ENCODE measurements at regions not wholly inside any gene's neighbourhood (a gene's known extent, or its start where the extent isn't known, plus 50 kb on each side); places are given as distances from the start of the nearest gene placed in this dataset.

GRCh38 chr1:166457700-166458099, 290.9 kb upstream of the FAM78B start:
- Histone ChIP-seq H3K4me3 (ENCODE audit: extremely low read depth, insufficient read depth, low read length, poor library complexity, severe bottlenecking) (no peak overlapping the region), H3K9me3 (ENCODE audit: control insufficient read depth, low read length) (no peaks in the 10 kb centered on the region), H3K27ac (ENCODE audit: low read depth, low read length, severe bottlenecking) (no peak overlapping the region), H3K4me1 (ENCODE audit: control insufficient read depth, insufficient read depth, low read length, poor library complexity, severe bottlenecking) (no peaks in the 10 kb centered on the region), H3K36me3 (ENCODE audit: control insufficient read depth, insufficient read depth, low read length) (no peaks in the 10 kb centered on the region)
- 50 to 88% methylated on average over 1 of the region's 2 CpGs for WGBS, 2 experiments (ENCODE audit: insufficient coverage in 2 of 2)

DNA sequence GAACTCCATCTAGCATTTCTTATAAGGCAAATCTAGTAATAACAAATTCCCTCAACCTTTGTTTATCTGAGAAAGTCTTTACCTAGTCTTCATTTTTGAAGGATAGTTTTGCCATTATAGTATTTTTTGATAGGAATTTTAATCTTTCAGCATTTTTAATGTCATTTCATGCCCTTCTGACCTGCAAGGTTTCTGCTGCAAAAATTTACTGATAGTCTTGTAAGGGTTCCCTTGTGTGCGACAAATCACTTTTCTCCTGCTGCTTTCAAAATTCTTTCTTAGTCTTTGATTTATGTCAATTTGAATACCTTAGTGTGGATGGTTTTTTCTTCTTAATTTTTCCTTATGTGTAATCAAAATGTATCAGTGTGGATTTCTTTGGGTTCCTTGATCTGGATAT, 297.5 kb upstream of the FAM78B start:
- H3K36me3 ChIP-seq (ENCODE audit: control insufficient read depth, insufficient read depth, low read length) = no peaks in the 10 kb centered on the region
- no CpG with 5 or more reads among the region's 1 CpG for WGBS, 2 experiments (ENCODE audit: insufficient coverage in 2 of 2)
- no peak overlapping the region for H3K27ac ChIP-seq (ENCODE audit: low read depth, low read length, severe bottlenecking)
- H3K4me1 ChIP-seq (ENCODE audit: control insufficient read depth, insufficient read depth, low read length, poor library complexity, severe bottlenecking) = no peaks in the 10 kb centered on the region
- H3K9me3 ChIP-seq (ENCODE audit: control insufficient read depth, low read length) = no peaks in the 10 kb centered on the region
- H3K4me3 ChIP-seq (ENCODE audit: extremely low read depth, insufficient read depth, low read length, poor library complexity, severe bottlenecking) = no peak overlapping the region

GRCh38 chr1:166470014-166470413, 303.2 kb upstream of the FAM78B start:
- WGBS, 2 experiments (ENCODE audit: insufficient coverage in 2 of 2) = 100% methylated on average over 1 of the region's 2 CpGs; no CpG with 5 or more reads in 1 of the 2 experiments
- Histone ChIP-seq H3K4me1 (ENCODE audit: control insufficient read depth, insufficient read depth, low read length, poor library complexity, severe bottlenecking) (no peaks in the 10 kb centered on the region), H3K36me3 (ENCODE audit: control insufficient read depth, insufficient read depth, low read length) (no peaks in the 10 kb centered on the region), H3K27ac (ENCODE audit: low read depth, low read length, severe bottlenecking) (no peak overlapping the region), H3K9me3 (ENCODE audit: control insufficient read depth, low read length) (no peaks in the 10 kb centered on the region), H3K4me3 (ENCODE audit: extremely low read depth, insufficient read depth, low read length, poor library complexity, severe bottlenecking) (no peak overlapping the region)

- Histone ChIP-seq H3K4me1 (ENCODE audit: control insufficient read depth, insufficient read depth, low read length, poor library complexity, severe bottlenecking) (no peaks in the 10 kb centered on the region), H3K9me3 (ENCODE audit: control insufficient read depth, low read length) (no peaks in the 10 kb centered on the region), H3K27ac (ENCODE audit: low read depth, low read length, severe bottlenecking) (no peak overlapping the region), H3K4me3 (ENCODE audit: extremely low read depth, insufficient read depth, low read length, poor library complexity, severe bottlenecking) (no peak overlapping the region), H3K36me3 (ENCODE audit: control insufficient read depth, insufficient read depth, low read length) (no peaks in the 10 kb centered on the region)
- 60 to 67% methylated on average over 1 to 2 of the region's 2 CpGs for WGBS, 2 experiments (ENCODE audit: insufficient coverage in 2 of 2)
These were observed 303.6 kb upstream of the FAM78B start for GRCh38 chr1:166470441-166470840.

- Histone ChIP-seq H3K27ac (ENCODE audit: low read depth, low read length, severe bottlenecking) (no peak overlapping the region), H3K4me1 (ENCODE audit: control insufficient read depth, insufficient read depth, low read length, poor library complexity, severe bottlenecking) (no peaks in the 10 kb centered on the region), H3K4me3 (ENCODE audit: extremely low read depth, insufficient read depth, low read length, poor library complexity, severe bottlenecking) (no peak overlapping the region), H3K9me3 (ENCODE audit: control insufficient read depth, low read length) (no peaks in the 10 kb centered on the region), H3K36me3 (ENCODE audit: control insufficient read depth, insufficient read depth, low read length) (no peaks in the 10 kb centered on the region)
- WGBS, 2 experiments (ENCODE audit: insufficient coverage in 2 of 2) = 91 to 94% methylated on average over 6 to 7 of the region's 9 CpGs
These were observed 304.6 kb upstream of the FAM78B start for GRCh38 chr1:166471359-166471758.

DNA sequence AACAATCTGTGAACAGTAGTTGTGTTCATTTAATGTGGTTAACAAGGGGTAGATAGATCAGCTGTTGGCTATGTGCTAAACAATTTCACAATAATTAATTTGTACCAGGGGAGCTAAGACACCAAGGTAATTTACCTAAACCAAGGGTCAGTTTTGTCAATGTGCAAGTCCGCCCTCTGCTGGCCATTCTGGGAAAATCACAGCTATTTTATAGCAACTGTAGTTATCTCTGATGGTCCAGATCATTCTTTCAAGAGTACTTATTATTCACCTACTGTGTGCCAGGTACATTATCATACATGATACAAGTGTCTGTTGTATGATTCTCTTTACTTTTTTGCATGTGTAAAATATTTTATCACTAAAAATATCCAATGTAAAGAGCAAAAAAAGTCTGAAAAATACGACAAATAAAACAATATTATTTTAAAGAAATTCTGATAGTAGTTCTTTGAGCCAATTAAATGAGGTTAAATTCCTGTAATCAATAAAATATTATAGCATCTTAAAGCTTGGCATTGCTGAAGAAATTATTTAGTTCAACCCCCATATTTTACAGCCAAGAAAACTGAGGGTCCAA, 312.3 kb upstream of the FAM78B start:
- 0% methylated on average over 1 of the region's 2 CpGs for WGBS, 2 experiments (ENCODE audit: insufficient coverage in 2 of 2)
- H3K27ac ChIP-seq (ENCODE audit: low read depth, low read length, severe bottlenecking) = no peak overlapping the region

DNA sequence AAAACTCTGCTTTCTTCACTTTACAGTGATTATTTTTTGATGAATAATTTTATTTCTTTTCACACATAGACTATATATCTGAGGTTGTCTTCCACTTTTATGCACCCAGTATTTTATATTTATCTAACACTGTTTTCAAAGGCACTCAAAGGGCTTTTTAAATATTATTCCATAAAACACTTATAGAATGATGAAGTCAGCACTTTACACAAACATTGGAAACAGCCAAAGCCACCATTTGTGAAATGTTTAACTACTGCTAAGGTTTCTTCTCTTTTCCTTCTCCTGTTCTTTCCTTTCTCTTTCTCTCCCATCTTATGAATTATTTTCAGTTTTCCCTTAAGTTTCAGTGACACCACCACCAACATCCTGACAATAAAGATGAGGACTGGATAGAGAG, 317.7 kb upstream of the FAM78B start:
- no peaks in the 10 kb centered on the region for H3K36me3 ChIP-seq (ENCODE audit: control insufficient read depth, insufficient read depth, low read length)
- no peaks in the 10 kb centered on the region for H3K4me1 ChIP-seq (ENCODE audit: control insufficient read depth, insufficient read depth, low read length, poor library complexity, severe bottlenecking)
- H3K4me3 ChIP-seq (ENCODE audit: extremely low read depth, insufficient read depth, low read length, poor library complexity, severe bottlenecking) = no peak overlapping the region
- H3K27ac ChIP-seq (ENCODE audit: low read depth, low read length, severe bottlenecking) = no peak overlapping the region
- H3K9me3 ChIP-seq (ENCODE audit: control insufficient read depth, low read length) = no peaks in the 10 kb centered on the region

More for the DNA sequence above, 312.3 kb upstream of the FAM78B start:
- H3K4me1 ChIP-seq (ENCODE audit: control insufficient read depth, insufficient read depth, low read length, poor library complexity, severe bottlenecking) = no peaks in the 10 kb centered on the region
- no peaks in the 10 kb centered on the region for H3K9me3 ChIP-seq (ENCODE audit: control insufficient read depth, low read length)
- no peaks in the 10 kb centered on the region for H3K36me3 ChIP-seq (ENCODE audit: control insufficient read depth, insufficient read depth, low read length)
- no peak overlapping the region for H3K4me3 ChIP-seq (ENCODE audit: extremely low read depth, insufficient read depth, low read length, poor library complexity, severe bottlenecking)

- 90 to 100% methylated on average over 1 to 2 of the region's 6 CpGs for WGBS, 2 experiments (ENCODE audit: insufficient coverage in 2 of 2)
- H3K27ac ChIP-seq (ENCODE audit: low read depth, low read length, severe bottlenecking) = no peak overlapping the region
- no peaks in the 10 kb centered on the region for H3K36me3 ChIP-seq (ENCODE audit: control insufficient read depth, insufficient read depth, low read length)
- no peaks in the 10 kb centered on the region for H3K9me3 ChIP-seq (ENCODE audit: control insufficient read depth, low read length)
- H3K4me3 ChIP-seq (ENCODE audit: extremely low read depth, insufficient read depth, low read length, poor library complexity, severe bottlenecking) = no peak overlapping the region
- no peaks in the 10 kb centered on the region for H3K4me1 ChIP-seq (ENCODE audit: control insufficient read depth, insufficient read depth, low read length, poor library complexity, severe bottlenecking)
These were observed 318.1 kb upstream of the FAM78B start for GRCh38 chr1:166484871-166485270.

GRCh38 chr1:166485620-166486019, 318.8 kb upstream of the FAM78B start:
- Histone ChIP-seq H3K27ac (ENCODE audit: low read depth, low read length, severe bottlenecking) (no peak overlapping the region), H3K36me3 (ENCODE audit: control insufficient read depth, insufficient read depth, low read length) (no peaks in the 10 kb centered on the region), H3K4me1 (ENCODE audit: control insufficient read depth, insufficient read depth, low read length, poor library complexity, severe bottlenecking) (no peaks in the 10 kb centered on the region), H3K9me3 (ENCODE audit: control insufficient read depth, low read length) (no peaks in the 10 kb centered on the region), H3K4me3 (ENCODE audit: extremely low read depth, insufficient read depth, low read length, poor library complexity, severe bottlenecking) (no peak overlapping the region)
- WGBS, 2 experiments (ENCODE audit: insufficient coverage in 2 of 2) = no CpG with 5 or more reads among the region's 1 CpG

DNA sequence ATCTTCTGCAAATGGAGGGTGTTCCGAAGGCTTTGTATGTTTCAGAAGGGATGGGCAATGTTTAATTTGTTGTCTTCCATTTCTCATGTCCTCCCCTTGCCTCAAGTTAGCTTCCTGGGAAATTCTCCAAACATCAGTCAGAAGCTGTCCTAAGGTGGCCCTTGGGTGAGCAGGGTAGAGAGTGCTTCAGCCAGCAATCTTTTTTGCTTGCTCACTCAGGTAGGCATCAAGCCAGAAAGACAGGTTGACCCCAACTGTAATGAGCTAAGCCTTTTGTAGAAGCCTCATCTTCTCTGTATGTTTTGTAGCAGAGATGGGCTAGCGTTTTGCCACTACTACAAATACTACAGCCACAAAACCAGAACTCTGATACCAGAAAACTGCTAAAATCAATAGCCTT, 321.5 kb upstream of the FAM78B start:
- Histone ChIP-seq H3K4me1 (ENCODE audit: control insufficient read depth, insufficient read depth, low read length, poor library complexity, severe bottlenecking) (no peaks in the 10 kb centered on the region), H3K4me3 (ENCODE audit: extremely low read depth, insufficient read depth, low read length, poor library complexity, severe bottlenecking) (no peak overlapping the region), H3K36me3 (ENCODE audit: control insufficient read depth, insufficient read depth, low read length) (no peaks in the 10 kb centered on the region), H3K27ac (ENCODE audit: low read depth, low read length, severe bottlenecking) (no peak overlapping the region), H3K9me3 (ENCODE audit: control insufficient read depth, low read length) (peaks cover 4% of the 10 kb centered on the region)
- 93% methylated on average over 2 of the region's 2 CpGs; no CpG with 5 or more reads in 1 of the 2 experiments for WGBS, 2 experiments (ENCODE audit: insufficient coverage in 2 of 2)

DNA sequence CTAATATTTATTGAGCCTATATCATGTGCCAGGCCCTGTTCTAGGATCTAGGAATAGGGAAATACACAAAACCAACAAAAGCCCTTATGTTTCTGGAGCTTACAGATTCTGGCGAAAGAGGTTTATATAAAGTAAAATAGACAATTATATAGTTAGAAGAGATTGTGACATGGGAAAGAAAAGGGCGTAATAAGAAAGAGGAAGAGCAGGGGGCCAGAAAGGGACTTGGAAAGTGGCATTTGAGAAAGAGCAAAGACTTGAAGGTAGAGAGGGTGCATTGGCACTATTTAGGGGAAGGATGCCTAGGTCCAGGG, 322.5 kb upstream of the FAM78B start:
- Histone ChIP-seq H3K4me3 (ENCODE audit: extremely low read depth, insufficient read depth, low read length, poor library complexity, severe bottlenecking) (no peak overlapping the region), H3K9me3 (ENCODE audit: control insufficient read depth, low read length) (peaks cover 4% of the 10 kb centered on the region), H3K27ac (ENCODE audit: low read depth, low read length, severe bottlenecking) (no peak overlapping the region), H3K36me3 (ENCODE audit: control insufficient read depth, insufficient read depth, low read length) (no peaks in the 10 kb centered on the region), H3K4me1 (ENCODE audit: control insufficient read depth, insufficient read depth, low read length, poor library complexity, severe bottlenecking) (no peaks in the 10 kb centered on the region)
- 89 to 90% methylated on average over 1 to 2 of the region's 2 CpGs for WGBS, 2 experiments (ENCODE audit: insufficient coverage in 2 of 2)

Measured in mesodermal cell (in vitro differentiated cells).